Kidney (tissue), 13 donors: ENCODE measurements at regions not wholly inside any gene's neighbourhood (a gene's known extent, or its start where the extent isn't known, plus 50 kb on each side); places are given as distances from the start of the nearest gene placed in this dataset.

Experiments used
- DNase-seq, 5 donors: peaks; one replicate each; pipeline ENCODE4 v3.0.0-alpha.2; 2013 to 2020
- FAIRE-seq: peaks from 2 replicates; lab custom pipeline; 2012; peaks lifted over from hg19 to GRCh38; lab: Jason Lieb, UNC
- H3K27ac ChIP-seq, 2 donors: one replicate each; pipeline ENCODE4 v1.7.0; 2013; ENCODE audit warnings: low read depth in 2 of 2, low read length in 2 of 2, inconsistent platforms in 1 of 2
- H3K27me3 ChIP-seq: one replicate; pipeline ENCODE4 v1.7.1; 2013; ENCODE audit warnings: low read length, inconsistent platforms; ENCODE audit not compliant: control insufficient read depth, insufficient read depth
- H3K36me3 ChIP-seq, 3 donors: one replicate each; pipeline versions ENCODE4 v1.7.0 to v1.7.1; 2013; ENCODE audit warnings: low read length in 3 of 3, control low read depth in 1 of 3, inconsistent platforms in 1 of 3; ENCODE audit not compliant: insufficient read depth in 3 of 3, control insufficient read depth in 2 of 3
- H3K4me1 ChIP-seq, 3 donors: one replicate each; pipeline versions ENCODE4 v1.7.0 to v1.7.1; 2013; ENCODE audit warnings: low read length in 3 of 3, inconsistent platforms in 1 of 3, low read depth in 1 of 3; ENCODE audit not compliant: control insufficient read depth in 2 of 3, insufficient read depth in 2 of 3
- H3K4me3 ChIP-seq, 3 donors: one replicate each; pipeline versions ENCODE4 v1.7.0 to v1.8.1; 2013; ENCODE audit warnings: low read length in 3 of 3, control low read depth in 1 of 3, inconsistent platforms in 1 of 3
- H3K9ac ChIP-seq, 3 donors: one replicate each; pipeline versions ENCODE4 v1.7.0 to v1.7.1; 2013; ENCODE audit warnings: low read length in 3 of 3, control low read depth in 1 of 3, inconsistent platforms in 1 of 3
- H3K9me3 ChIP-seq, 3 donors: one replicate each; pipeline versions ENCODE4 v1.7.0 to v1.7.1; 2013; ENCODE audit warnings: low read length in 3 of 3, control low read depth in 1 of 3, inconsistent platforms in 1 of 3; ENCODE audit not compliant: control insufficient read depth in 2 of 3, insufficient read depth in 1 of 3
- CTCF ChIP-seq: IDR thresholded peaks from 3 replicates; pipeline ENCODE4 v1.5.1; 2012; ENCODE audit warnings: mild to moderate bottlenecking, moderate library complexity, borderline replicate concordance; ENCODE audit not compliant: insufficient read depth; ENCODE audit errors: extremely low read depth
- intact Hi-C: fragments of 100-400 bp; cut with DNase I; formaldehyde crosslinking; loops from one replicate; pipeline ENCODE4 v1.11.1; 2022
- donor health status: control.
- donor health status: control.
- donor health status: control.
- donor health status: control.
- donor health status: control.
- donor health status: DM: yes; HTN: yes; CAD: no.
- donor health status: Normal renal cell carcinoma (clear cell type).

- TF ChIP-seq CTCF, result no peak
- no peaks in the 10 kb centered on the region for H3K9me3 ChIP-seq
- H3K27me3 ChIP-seq, result no peaks in the 10 kb centered on the region
- H3K36me3 ChIP-seq, result no peaks in the 10 kb centered on the region
- DNase-seq (no peak), FAIRE-seq (peak; percentile 74)
- intact Hi-C loops, result no loop called here
- H3K4me3 ChIP-seq, result no peak overlapping the region
- no peaks in the 10 kb centered on the region for H3K4me1 ChIP-seq
- no peak overlapping the region for H3K9ac ChIP-seq
- H3K27ac ChIP-seq, result no peak overlapping the region
These were observed 257.6 kb upstream of the DOK6 start for GRCh38 chr18:69143084-69143483.

- H3K9me3 ChIP-seq, result no peaks in the 10 kb centered on the region
- H3K27ac ChIP-seq, result no peak overlapping the region
- FAIRE-seq (no peak), DNase-seq (no peak)
- TF ChIP-seq CTCF, result no peak
- no peak overlapping the region for H3K9ac ChIP-seq
- no peaks in the 10 kb centered on the region for H3K27me3 ChIP-seq
- no peaks in the 10 kb centered on the region for H3K36me3 ChIP-seq
- H3K4me1 ChIP-seq, result no peaks in the 10 kb centered on the region
- intact Hi-C loops, result no loop called here
- H3K4me3 ChIP-seq, result no peak overlapping the region
These were observed 248.3 kb upstream of the DOK6 start for GRCh38 chr18:69152436-69152835.

GRCh38 chr18:69157906-69158305, 242.8 kb upstream of the DOK6 start:
- DNase-seq (no peak), FAIRE-seq (no peak)
- no peak overlapping the region for H3K9ac ChIP-seq
- intact Hi-C loops, result no loop called here
- no peak overlapping the region for H3K27ac ChIP-seq
- H3K9me3 ChIP-seq, result no peaks in the 10 kb centered on the region
- peaks cover 0 to 5% (median 3%) of the 10 kb centered on the region in 3 donors for H3K4me1 ChIP-seq
- no peak overlapping the region for H3K4me3 ChIP-seq
- TF ChIP-seq CTCF, result no peak
- no peaks in the 10 kb centered on the region for H3K27me3 ChIP-seq
- H3K36me3 ChIP-seq, result no peaks in the 10 kb centered on the region

GRCh38 chr18:69158944-69159343, 241.7 kb upstream of the DOK6 start:
- no peak overlapping the region for H3K9ac ChIP-seq
- H3K27me3 ChIP-seq, result no peaks in the 10 kb centered on the region
- intact Hi-C loops, result no loop called here
- H3K4me3 ChIP-seq, result no peak overlapping the region
- no peaks in the 10 kb centered on the region for H3K36me3 ChIP-seq
- peak overlapping the region; percentile 2 to 19 for H3K27ac ChIP-seq
- no peak for TF ChIP-seq CTCF
- no peaks in the 10 kb centered on the region for H3K9me3 ChIP-seq
- peak in 4 of 5 donors; percentile 55 to 74 (median 62) for DNase-seq
- H3K4me1 ChIP-seq, result peaks cover 0 to 5% (median 3%) of the 10 kb centered on the region in 3 donors
- no peak for FAIRE-seq
